ENCODE measurements at regions not wholly inside any gene's neighbourhood (a gene's known extent, or its start where the extent isn't known, plus 50 kb on each side); places are given as distances from the start of the nearest gene placed in this dataset.

GRCh38 chr18:50461251-50461650 is 86.4 kb downstream of the SKA1 start:
- no peak overlapping the region for H3K27ac ChIP-seq (ENCODE audit: low read length)
- H3K9ac ChIP-seq (ENCODE audit: low read length) = no peak overlapping the region
- H3K36me3 ChIP-seq (ENCODE audit: insufficient read depth, low read length) = no peaks in the 10 kb centered on the region
- no peaks in the 10 kb centered on the region for H4K20me1 ChIP-seq (ENCODE audit: insufficient read depth)
- no peaks in the 10 kb centered on the region for H3K9me3 ChIP-seq (ENCODE audit: low read length)
- H3K4me3 ChIP-seq (ENCODE audit: low read length) = no peak overlapping the region
- H3K27me3 ChIP-seq (ENCODE audit: insufficient read depth, low read depth, low read length) = no peaks in the 10 kb centered on the region
- H3K79me2 ChIP-seq (replicated peaks; ENCODE audit: insufficient read depth, low read length) = no peaks in the 10 kb centered on the region
- H3K4me2 ChIP-seq (ENCODE audit: low read length) = no peak overlapping the region
- H3K9me2 ChIP-seq (ENCODE audit: insufficient read depth, low read length) = no peaks in the 10 kb centered on the region
- no peak overlapping the region for H2AFZ ChIP-seq (ENCODE audit: low read depth, low read length)
- TF ChIP-seq CTCF (IDR thresholded peaks at IDR 0.05; ENCODE audit: poor library complexity, severe bottlenecking) (no peak), REST (IDR thresholded peaks at IDR 0.05; ENCODE audit: borderline replicate concordance) (no peak), EZH2 (IDR thresholded peaks at IDR 0.05; ENCODE audit: borderline replicate concordance, insufficient read depth, low read length, poor library complexity, severe bottlenecking) (no peak), EP300 (conservative IDR thresholded peaks at IDR 0.05; ENCODE audit: poor library complexity, severe bottlenecking) (no peak), MXI1 (conservative IDR thresholded peaks at IDR 0.05; ENCODE audit: poor library complexity, severe bottlenecking) (no peak), SMC3 (conservative IDR thresholded peaks at IDR 0.05; ENCODE audit: poor library complexity) (no peak), POLR2AphosphoS5 (IDR thresholded peaks at IDR 0.05) (no peak), TAF1 (IDR thresholded peaks at IDR 0.05; ENCODE audit: low read depth) (no peak), RAD21 (conservative IDR thresholded peaks at IDR 0.05) (no peak)
- H3F3A ChIP-seq (ENCODE audit: insufficient read depth, low read length, poor library complexity, severe bottlenecking) = no peaks in the 10 kb centered on the region

GRCh38 chr18:50465211-50466153 is 90.6 kb downstream of the SKA1 start:
- H3K4me2 ChIP-seq (ENCODE audit: low read length) = no peak overlapping the region
- H3K4me3 ChIP-seq (ENCODE audit: low read length) = no peak overlapping the region
- H2AFZ ChIP-seq (ENCODE audit: low read depth, low read length) = no peak overlapping the region
- no peaks in the 10 kb centered on the region for H3F3A ChIP-seq (ENCODE audit: insufficient read depth, low read length, poor library complexity, severe bottlenecking)
- H3K79me2 ChIP-seq (replicated peaks; ENCODE audit: insufficient read depth, low read length) = no peaks in the 10 kb centered on the region
- H3K9ac ChIP-seq (ENCODE audit: low read length) = no peak overlapping the region
- H3K36me3 ChIP-seq (ENCODE audit: insufficient read depth, low read length) = no peaks in the 10 kb centered on the region
- H3K9me2 ChIP-seq (ENCODE audit: insufficient read depth, low read length) = no peaks in the 10 kb centered on the region
- TF ChIP-seq EP300 (conservative IDR thresholded peaks at IDR 0.05; ENCODE audit: poor library complexity, severe bottlenecking) (no peak), POLR2AphosphoS5 (IDR thresholded peaks at IDR 0.05) (no peak), SMC3 (conservative IDR thresholded peaks at IDR 0.05; ENCODE audit: poor library complexity) (no peak), RAD21 (conservative IDR thresholded peaks at IDR 0.05) (no peak), CTCF (IDR thresholded peaks at IDR 0.05; ENCODE audit: poor library complexity, severe bottlenecking) (no peak), EZH2 (IDR thresholded peaks at IDR 0.05; ENCODE audit: borderline replicate concordance, insufficient read depth, low read length, poor library complexity, severe bottlenecking) (no peak), TAF1 (IDR thresholded peaks at IDR 0.05; ENCODE audit: low read depth) (no peak), MXI1 (conservative IDR thresholded peaks at IDR 0.05; ENCODE audit: poor library complexity, severe bottlenecking) (no peak), REST (IDR thresholded peaks at IDR 0.05; ENCODE audit: borderline replicate concordance) (no peak)
- H3K27ac ChIP-seq (ENCODE audit: low read length) = no peak overlapping the region
- no peaks in the 10 kb centered on the region for H3K9me3 ChIP-seq (ENCODE audit: low read length)
- H4K20me1 ChIP-seq (ENCODE audit: insufficient read depth) = no peaks in the 10 kb centered on the region
- no peaks in the 10 kb centered on the region for H3K27me3 ChIP-seq (ENCODE audit: insufficient read depth, low read depth, low read length)
